HEK293T (cell line): ENCODE measurements at regions not wholly inside any gene's neighbourhood (a gene's known extent, or its start where the extent isn't known, plus 50 kb on each side); places are given as distances from the start of the nearest gene placed in this dataset.

Source experiments
- BHLHE40 ChIP-seq: fragments of 450-650 bp; IDR thresholded peaks from 2 replicates; pipeline ENCODE4 v1.6.1; 2016; ENCODE audit warnings: mild to moderate bottlenecking, moderate library complexity, borderline replicate concordance
- ELF4 ChIP-seq: fragments of 450-650 bp; IDR thresholded peaks from 2 replicates; pipeline ENCODE4 v1.6.1; 2017; ENCODE audit warnings: antibody characterized with exemption
- FOXA1 ChIP-seq: fragments of 450-650 bp; IDR thresholded peaks from 2 replicates; pipeline ENCODE4 v1.6.1; 2016; ENCODE audit warnings: mild to moderate bottlenecking
- FOXM1 ChIP-seq: fragments of 450-650 bp; IDR thresholded peaks from 2 replicates; pipeline ENCODE4 v1.6.1; 2017; ENCODE audit warnings: mild to moderate bottlenecking, borderline replicate concordance
- L3MBTL2 ChIP-seq: fragments of 450-650 bp; conservative IDR thresholded peaks from 2 replicates; pipeline ENCODE4 v1.6.1; 2016; ENCODE audit warnings: mild to moderate bottlenecking
- SP1 ChIP-seq: fragments of 450-650 bp; IDR thresholded peaks from 2 replicates; pipeline ENCODE4 v1.6.1; 2017
- SUZ12 ChIP-seq: fragments of 450-650 bp; IDR thresholded peaks from 2 replicates; pipeline ENCODE4 v1.6.1; 2016; ENCODE audit warnings: mild to moderate bottlenecking
- TARDBP ChIP-seq: fragments of 450-650 bp; IDR thresholded peaks from 2 replicates; pipeline ENCODE4 v1.6.1; 2016
- ZNF384 ChIP-seq: fragments of 450-650 bp; IDR thresholded peaks from 2 replicates; pipeline ENCODE4 v1.6.1; 2016
- TF ChIP-seq, protein P1 (sequence below): fragments of 450-650 bp; IDR thresholded peaks from 2 replicates; pipeline ENCODE4 v1.6.1; 2016

DNA sequence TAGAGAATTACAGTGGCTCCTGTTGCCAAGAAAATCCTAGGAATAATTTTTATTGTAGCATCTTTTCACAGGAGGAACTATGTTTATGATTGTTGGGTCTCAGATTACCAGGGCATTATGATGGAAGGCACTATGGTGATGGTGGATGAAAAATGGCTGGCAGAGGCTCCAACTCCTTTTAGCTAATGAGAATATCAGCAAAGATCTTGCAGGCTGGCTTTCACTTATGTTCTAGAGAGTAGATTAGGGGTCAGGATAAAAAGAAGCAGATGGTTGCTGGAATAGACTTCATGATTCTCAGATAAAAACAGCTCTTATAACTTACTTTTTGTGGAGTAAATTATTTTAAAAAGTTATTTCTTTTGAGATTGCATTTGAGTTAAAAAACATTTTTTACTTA, 501.9 kb downstream of the TRHDE start:
- no peak for TF ChIP-seq FOXM1
- TF ChIP-seq L3MBTL2 = no peak
- no peak for TF ChIP-seq ELF4
- TF ChIP-seq, protein P1, sequence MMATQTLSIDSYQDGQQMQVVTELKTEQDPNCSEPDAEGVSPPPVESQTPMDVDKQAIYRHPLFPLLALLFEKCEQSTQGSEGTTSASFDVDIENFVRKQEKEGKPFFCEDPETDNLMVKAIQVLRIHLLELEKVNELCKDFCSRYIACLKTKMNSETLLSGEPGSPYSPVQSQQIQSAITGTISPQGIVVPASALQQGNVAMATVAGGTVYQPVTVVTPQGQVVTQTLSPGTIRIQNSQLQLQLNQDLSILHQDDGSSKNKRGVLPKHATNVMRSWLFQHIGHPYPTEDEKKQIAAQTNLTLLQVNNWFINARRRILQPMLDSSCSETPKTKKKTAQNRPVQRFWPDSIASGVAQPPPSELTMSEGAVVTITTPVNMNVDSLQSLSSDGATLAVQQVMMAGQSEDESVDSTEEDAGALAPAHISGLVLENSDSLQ = no peak
- no peak for TF ChIP-seq TARDBP
- no peak for TF ChIP-seq FOXA1
- TF ChIP-seq SUZ12 = no peak
- no peak for TF ChIP-seq SP1
- no peak for TF ChIP-seq BHLHE40
- TF ChIP-seq ZNF384 = no peak
